ENCODE measurements at regions not wholly inside any gene's neighbourhood (a gene's known extent, or its start where the extent isn't known, plus 50 kb on each side); places are given as distances from the start of the nearest gene placed in this dataset.
"Not testable (repeated sequence)": the region's sequence is repeated elsewhere in the genome, so short reads cannot be mapped to it uniquely, and the experiment has no call there.

- DNase-seq: no peak
These were observed 1398.0 kb upstream of the NXPH2 start for GRCh38 chr2:140178234-140178633.

- DNase-seq: no peak
These were observed 1396.9 kb upstream of the NXPH2 start for GRCh38 chr2:140177086-140177485.

GRCh38 chr2:140173790-140174189 lies 1393.6 kb upstream of the NXPH2 start:
- DNase-seq: no peak

- no peak for DNase-seq
These were observed 1384.3 kb upstream of the NXPH2 start for GRCh38 chr2:140164449-140164848.

- DNase-seq: no peak
These were observed 1378.1 kb upstream of the NXPH2 start for GRCh38 chr2:140158259-140158658.

GRCh38 chr2:140157816-140158215 lies 1377.6 kb upstream of the NXPH2 start:
- no peak for DNase-seq

GRCh38 chr2:140154706-140155105 lies 1374.5 kb upstream of the NXPH2 start:
- DNase-seq: no peak

GRCh38 chr2:140154271-140154670 lies 1374.1 kb upstream of the NXPH2 start:
- no peak for DNase-seq

- no peak for DNase-seq
These were observed 1364.4 kb upstream of the NXPH2 start for GRCh38 chr2:140144611-140145010.

GRCh38 chr2:140138736-140139135 lies 1358.5 kb upstream of the NXPH2 start:
- DNase-seq: no peak

- DNase-seq: peak in 1 of 58 donors; percentile 0
These were observed 1356.7 kb upstream of the NXPH2 start for GRCh38 chr2:140136861-140137260.

- no peak for DNase-seq
These were observed 1356.2 kb upstream of the NXPH2 start for GRCh38 chr2:140136366-140136765.

GRCh38 chr2:140128909-140129308 lies 1348.7 kb upstream of the NXPH2 start:
- no peak for DNase-seq

GRCh38 chr2:140122001-140122400 lies 1341.8 kb upstream of the NXPH2 start:
- DNase-seq: no peak

GRCh38 chr2:140117386-140117785 lies 1337.2 kb upstream of the NXPH2 start:
- no peak for DNase-seq

GRCh38 chr2:140108706-140109475 lies 1328.7 kb upstream of the NXPH2 start:
- no peak for DNase-seq

- no peak for DNase-seq
These were observed 1311.7 kb upstream of the NXPH2 start for GRCh38 chr2:140091926-140092325.

- no peak for DNase-seq
These were observed 1306.8 kb upstream of the NXPH2 start for GRCh38 chr2:140086964-140087363.

- DNase-seq: peak in 1 of 58 donors; percentile 3
These were observed 1305.5 kb upstream of the NXPH2 start for GRCh38 chr2:140085674-140086073.

- DNase-seq: no peak
These were observed 1298.8 kb upstream of the NXPH2 start for GRCh38 chr2:140079038-140079437.

GRCh38 chr2:140076164-140076563 lies 1296.0 kb upstream of the NXPH2 start:
- no peak for DNase-seq

GRCh38 chr2:140073763-140074162 lies 1293.6 kb upstream of the NXPH2 start:
- not testable (repeated sequence) for DNase-seq

- no peak for DNase-seq
These were observed 1287.5 kb upstream of the NXPH2 start for GRCh38 chr2:140067661-140068060.

GRCh38 chr2:140064243-140064642 lies 1284.1 kb upstream of the NXPH2 start:
- DNase-seq: no peak

Data from anterior cingulate cortex (tissue), 58 donors.